T-helper 2 cell treated with Interferon-gamma antibody and Interleukin-4, amounts not matched to agents 100 ng/mL and 5 ng/mL, for 36 hours (primary cell): ENCODE measurements at regions not wholly inside any gene's neighbourhood (a gene's known extent, or its start where the extent isn't known, plus 50 kb on each side); places are given as distances from the start of the nearest gene placed in this dataset.
"Not testable (repeated sequence)": the region's sequence is repeated elsewhere in the genome, so short reads cannot be mapped to it uniquely, and the experiment has no call there.

Experiments
- intact Hi-C: fragments of 100-400 bp; cut with micrococcal nuclease; formaldehyde crosslinking; loops from one replicate; pipeline ENCODE4 v1.15.1; 2023

DNA sequence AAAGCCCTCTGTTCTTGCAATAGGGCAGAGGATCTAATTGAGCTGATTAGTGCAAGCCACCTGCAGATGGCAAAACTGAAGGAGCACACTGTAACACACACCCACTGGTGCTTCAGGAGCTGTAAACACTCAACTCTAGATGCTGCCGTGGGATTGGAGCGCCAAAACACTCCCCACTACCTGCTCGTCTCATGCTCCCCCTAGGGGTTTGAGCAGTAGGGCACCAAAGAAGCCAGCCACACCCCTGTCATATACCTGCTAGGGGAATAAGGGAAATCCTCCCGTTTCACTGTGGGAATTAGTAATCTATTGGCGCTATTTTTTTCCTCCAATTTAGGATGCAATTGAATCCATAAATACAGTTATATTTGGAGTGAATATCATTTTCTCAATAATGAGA is 360.2 kb downstream of the GLUD2 start:
- intact Hi-C loops: no loop called here

DNA sequence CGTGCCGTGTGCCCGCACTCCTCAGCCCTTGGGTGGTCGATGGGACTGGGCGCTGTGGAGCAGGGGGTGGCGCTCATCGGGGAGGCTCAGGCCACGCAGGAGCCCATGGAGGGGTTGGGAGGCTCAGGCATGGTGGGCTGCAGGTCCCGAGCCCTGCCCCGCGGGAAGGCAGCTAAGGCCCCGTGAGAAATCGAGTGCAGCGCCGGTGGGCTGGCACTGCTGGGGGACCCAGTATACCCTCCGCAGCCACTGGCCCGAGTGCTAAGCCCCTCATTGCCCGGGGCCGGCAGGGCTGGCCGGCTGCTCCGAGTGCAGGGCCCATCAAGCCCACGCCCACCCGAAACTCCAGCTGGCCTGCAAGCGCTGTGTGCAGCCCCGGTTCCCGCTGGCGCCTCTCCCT is 384.1 kb downstream of the GLUD2 start:
- intact Hi-C loops: not testable (repeated sequence)

DNA sequence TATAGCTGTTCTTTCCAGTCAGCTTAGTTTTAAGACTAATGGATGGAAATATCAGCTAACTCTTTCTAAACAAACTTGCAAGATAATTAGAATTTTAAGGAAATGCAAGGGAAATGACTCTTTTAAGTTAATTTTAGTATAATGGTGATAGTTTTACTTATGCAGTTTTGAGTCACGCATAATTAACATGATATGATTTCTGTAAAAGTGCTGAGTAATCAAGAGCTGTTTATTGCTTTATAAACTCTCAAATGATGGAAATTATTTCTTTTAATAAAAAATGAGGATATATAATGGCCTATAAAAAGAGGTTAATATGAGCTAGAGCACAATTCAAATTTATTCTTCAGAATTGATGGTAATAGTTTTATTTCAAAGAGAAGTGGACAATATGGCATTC is 385.9 kb downstream of the GLUD2 start:
- intact Hi-C loops: no loop called here

DNA sequence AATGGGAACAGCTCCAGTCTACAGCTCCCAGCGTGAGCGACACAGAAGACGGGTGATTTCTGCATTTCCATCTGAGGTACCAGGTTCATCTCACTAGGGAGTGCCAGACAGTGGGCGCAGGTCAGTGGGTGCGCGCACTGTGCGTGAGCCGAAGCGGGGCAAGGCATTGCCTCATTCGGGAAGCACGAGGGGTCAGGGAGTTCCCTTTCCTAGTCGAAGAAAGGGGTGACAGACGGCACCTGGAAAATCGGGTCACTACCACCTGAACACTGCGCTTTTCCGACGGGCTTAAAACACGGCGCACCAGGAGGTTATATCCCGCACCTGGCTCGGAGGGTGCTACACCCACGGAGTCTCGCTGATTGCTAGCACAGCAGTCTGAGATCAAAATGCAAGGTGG is 390.3 kb downstream of the GLUD2 start:
- intact Hi-C loops: not testable (repeated sequence)

DNA sequence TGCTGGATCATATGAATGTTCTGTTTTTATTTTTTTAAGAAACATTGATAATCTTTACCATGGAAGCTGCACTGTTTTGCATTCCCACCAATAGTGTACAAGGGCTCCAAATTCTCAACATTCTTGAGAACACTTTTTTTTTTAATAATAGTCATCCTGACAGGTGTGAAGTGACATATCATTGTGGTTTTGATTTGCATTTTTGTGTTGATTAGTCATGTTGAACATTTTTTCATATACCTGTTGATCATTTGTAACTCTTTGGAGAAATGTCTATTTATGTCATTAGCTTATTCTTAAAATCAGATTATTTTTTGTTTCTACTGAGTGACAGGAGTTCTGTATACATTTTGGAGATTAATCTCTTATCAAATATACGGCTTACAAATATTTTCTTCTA is 408.5 kb downstream of the GLUD2 start:
- intact Hi-C loops: no loop called here

DNA sequence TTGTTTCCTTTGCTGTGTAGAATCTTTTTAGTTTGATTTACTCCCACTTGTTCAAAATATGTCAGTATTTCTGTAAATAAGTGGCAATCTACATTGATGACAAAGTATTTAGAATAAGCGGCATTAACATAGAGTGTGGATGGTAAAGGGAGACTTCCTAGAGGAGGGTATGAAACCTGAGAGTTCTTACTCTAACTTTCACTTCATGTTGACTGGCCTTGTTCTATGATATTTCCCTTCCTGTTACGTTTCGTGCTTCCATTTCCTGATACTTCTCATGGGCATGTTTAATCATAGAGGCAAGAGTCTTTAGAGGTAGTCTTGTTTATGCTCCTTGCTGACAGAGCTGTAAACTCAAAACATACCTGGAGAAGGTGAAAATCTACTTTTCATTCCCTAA is 408.9 kb downstream of the GLUD2 start:
- intact Hi-C loops: no loop called here

DNA sequence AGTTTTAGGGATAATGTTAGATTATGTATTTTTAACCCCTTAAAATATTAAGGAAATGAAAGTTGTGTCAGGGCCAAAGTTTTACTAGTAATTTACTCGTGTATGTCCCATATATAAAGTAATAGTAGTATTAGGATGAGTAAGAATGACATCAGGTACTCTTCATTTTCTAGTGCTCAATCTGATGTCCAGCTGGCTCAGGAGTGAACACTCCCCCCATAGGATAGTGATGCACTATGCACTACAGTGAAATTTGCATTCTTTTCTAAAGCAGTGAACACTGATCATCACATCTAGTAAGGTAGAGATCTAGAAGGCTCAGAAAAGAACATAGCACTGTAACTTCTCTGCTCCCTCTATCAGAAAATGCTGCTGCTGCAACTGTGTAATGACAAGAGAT is 409.7 kb downstream of the GLUD2 start:
- intact Hi-C loops: no loop called here

DNA sequence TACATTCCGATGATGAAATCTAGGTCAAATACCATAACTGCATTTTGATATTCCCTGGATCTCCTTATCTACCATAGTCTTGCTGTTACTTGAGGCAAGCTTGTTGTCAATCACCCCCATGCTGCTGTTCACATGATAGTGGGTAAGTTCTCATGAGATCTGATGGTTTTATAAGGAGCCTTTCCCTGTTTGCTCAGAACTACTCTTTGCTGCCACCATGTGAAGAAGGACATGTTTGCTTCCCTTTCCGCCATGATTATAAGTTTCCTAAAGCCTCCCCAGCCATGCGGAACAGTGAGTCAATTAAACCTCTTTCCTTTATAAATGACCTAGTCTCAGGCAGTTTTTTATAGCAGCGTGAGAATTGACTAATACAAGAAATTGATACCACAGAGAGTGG is 432.0 kb downstream of the GLUD2 start:
- intact Hi-C loops: no loop called here

DNA sequence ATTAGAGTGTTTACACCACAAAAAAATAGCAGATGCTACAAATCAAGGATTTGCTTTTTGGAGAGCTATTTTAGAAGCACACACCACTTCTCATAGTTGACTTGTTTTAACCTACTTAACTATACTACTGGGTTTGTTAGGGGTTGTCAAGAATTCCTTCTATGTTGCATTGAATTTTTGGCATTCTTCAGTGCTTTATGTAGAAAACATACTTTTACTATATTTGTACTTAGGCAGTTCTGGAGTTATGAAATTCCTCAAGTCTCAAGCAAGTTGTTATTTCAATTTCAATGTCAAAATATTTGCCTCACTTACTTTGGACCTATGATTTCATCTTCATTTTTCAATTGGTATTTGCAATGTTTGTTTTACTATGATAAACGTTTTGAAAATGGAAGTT is 449.6 kb downstream of the GLUD2 start:
- intact Hi-C loops: no loop called here

DNA sequence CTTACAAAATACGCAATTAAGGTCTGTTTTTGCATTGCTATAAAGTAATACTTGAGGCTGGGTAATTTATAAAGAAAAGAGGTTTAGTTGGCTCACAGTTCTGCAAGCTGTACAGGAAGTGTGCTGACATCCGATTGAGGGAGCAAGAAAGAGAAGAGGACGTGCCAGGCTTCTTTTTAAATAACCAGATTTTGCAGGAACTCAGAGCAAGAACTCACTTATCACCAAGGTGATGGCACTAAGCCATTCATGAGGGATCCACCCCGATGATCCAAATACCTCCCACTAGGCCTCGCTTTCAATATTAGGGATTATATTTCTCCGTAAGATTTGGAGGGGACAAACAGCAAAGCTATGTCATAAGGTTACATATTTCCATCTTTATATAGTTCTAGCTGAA is 456.7 kb downstream of the GLUD2 start:
- intact Hi-C loops: no loop called here

DNA sequence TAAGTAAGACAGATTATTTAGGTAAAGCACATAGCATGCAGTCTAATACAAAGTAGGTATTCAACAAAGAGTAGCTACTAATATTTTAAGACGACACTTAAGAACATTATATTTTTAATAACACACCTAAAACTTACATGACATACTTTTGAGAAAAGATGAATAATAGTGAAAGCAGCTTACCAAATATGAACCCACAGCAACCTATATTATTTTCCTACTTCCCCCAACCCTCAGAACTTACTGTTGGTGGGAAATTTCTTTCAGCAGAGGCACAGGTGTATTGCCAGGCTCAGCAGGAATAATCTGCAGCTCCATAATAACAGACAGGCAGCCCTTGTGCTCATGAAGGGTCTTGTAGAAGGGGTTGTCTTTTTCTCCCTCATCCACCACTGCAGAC is 498.9 kb downstream of the GLUD2 start:
- intact Hi-C loops: no loop called here

DNA sequence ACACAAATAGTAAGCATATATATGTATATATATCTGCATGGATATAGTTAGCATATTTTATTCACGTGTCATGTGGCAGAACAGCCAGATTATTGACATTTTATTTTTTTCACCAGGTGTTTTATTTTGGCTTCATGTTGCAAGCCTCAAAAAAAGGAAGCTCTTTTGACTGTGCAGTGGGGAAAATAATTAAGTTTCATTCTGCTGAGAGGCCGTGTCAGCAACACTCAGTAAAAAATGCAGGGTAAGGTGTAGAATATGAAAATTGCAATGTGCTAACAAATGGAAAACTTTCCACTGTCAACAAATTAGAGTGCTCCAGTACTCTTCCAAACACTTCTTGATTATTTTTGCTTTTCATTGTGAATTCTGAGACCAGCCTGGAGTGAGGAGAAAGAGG is 511.5 kb downstream of the GLUD2 start:
- intact Hi-C loops: no loop called here

DNA sequence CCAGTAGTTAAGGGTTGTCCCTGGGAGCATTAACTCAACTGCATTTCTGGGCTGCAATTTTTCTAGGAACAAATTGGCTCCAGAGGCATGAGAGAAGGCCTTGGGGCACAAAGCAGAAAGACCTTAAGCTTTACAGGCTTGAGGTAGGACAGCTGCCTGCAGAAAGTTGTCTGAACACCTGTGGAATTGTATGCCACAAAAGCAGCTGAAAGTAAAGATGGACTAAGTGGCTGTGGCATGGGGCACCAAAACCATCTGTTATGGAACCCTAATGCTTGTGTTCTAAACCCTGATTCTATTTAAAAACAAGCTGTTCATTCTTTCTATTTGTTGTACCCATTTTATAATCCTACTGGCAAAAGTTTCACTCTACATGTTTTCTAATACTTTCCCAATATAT is 515.2 kb downstream of the GLUD2 start:
- intact Hi-C loops: no loop called here

DNA sequence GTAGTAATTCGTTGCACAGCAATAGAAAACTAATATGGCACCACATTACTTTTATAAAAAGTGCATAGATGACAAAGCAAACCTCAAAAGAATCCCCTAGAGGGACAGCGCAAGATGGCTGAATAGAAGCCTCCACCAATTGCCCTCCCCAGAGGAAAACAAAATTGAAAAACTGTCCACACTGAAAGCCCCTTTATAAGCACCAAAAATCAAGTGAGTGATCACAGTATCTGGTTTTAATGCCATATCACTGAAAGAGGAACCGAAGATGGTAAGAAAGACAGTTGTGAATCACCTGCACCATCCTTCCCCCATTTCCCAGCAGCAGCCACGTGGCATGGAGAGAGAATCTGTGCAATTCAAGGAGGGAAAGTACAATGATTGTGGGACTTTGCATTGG is 522.2 kb downstream of the GLUD2 start:
- intact Hi-C loops: no loop called here

DNA sequence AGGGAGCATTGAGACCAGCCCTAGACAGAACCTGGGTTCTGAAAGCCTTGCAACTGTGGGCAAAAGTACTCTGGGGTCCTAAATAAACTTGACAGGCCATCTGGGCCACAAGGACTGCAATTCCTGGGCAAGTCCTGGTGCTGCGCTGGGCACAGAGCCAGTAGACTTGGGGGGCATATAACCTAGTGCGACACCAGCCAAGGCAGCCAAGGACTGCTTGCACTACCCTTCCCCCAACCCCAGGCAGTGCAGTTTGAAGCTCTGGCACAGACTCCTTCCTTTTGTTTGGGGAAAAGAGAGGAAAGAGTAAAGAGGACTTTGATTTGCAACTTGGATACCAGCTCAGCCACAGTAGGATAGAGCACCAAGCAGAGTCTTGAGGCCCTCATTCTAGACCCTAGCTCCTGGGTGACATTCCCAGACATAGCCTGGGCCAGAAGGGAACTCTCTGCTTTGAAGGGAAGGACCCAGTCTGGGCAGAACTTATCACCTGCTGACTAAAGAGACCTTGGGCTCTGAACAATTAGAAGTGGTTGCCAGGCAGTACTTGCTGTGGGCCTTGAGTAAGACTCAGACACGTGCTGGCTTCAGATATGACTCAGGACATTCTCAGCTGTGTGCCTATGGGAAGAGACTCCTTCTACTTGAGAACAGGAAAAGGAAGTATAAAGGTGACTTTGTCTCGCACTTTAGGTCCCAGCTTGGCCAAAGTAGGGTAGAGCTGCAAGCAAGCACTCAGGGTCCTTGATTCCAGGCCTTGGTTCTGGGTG is 522.8 kb downstream of the GLUD2 start:
- intact Hi-C loops: no loop called here

DNA sequence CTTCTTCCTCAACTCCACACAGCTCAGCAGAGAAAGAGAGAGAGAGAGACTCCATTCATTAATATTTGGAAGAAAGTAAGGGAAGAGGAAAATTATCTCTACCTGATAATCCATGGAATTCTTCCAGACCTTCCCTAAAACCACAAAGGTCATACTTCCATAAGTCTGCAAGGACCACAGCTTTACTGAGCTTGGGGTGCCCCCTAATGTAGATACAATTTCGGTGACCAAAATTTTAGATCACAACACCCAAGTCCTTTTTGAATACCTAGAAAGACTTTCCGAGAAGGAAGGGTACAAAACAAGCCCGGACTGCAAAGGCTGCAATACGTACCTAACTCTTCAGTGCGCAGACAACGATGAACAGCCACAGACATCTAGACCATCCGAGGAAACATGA is 523.9 kb downstream of the GLUD2 start:
- intact Hi-C loops: no loop called here

DNA sequence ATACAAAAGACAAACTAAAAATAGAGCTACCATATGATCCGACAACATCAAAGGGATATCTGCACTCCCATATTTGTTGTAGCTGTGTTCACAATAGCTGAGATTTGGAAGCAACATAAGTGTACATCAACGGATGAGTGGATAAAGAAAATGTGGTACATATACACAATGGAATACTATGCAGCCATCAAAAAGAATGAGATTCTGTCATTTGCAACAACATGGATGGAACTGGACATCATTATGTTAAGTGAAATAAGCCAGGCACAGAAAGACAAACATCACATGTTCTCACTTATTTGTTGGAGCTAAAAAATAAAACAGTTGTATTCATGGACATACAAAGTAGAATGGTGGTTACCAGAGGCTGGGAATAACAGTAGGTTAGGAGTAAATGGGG is 527.0 kb downstream of the GLUD2 start:
- intact Hi-C loops: not testable (repeated sequence)

DNA sequence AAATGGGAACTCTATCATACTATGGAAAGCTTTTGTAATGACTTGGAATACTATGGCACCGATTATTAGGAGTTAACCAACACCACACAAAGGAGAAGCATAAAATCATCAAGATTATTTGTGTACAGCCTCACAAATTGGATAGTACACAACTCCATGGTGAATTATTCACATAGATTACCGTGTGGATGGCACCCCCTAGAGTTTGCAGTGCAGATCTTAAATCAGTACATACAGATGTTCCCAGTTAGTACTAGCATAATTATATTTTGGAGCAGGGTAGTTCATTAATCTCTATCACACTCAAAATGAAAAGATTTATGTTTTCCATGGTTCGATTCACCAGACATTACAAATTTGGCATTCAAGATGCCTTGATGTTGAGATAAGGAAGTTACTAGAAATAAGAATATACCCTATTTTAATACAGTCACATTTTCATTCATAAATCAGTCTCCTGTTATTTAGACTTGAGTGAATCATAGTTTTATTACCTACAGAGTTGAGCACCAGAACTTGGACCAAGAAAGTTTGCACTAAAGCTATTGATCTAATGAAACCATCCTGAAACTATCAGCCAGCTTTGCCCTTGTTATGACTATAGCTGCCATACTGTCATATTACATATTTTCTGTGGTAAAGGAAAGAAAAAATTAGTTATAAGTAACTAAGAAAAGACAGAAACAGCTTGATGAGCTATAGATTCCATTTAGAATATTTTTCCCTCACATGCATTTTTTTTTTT is 531.8 kb downstream of the GLUD2 start:
- intact Hi-C loops: loop anchor here (2.0 kb wide), 1 partner anchor 788 kb away; no protein-coding TSS in a partner anchor

DNA sequence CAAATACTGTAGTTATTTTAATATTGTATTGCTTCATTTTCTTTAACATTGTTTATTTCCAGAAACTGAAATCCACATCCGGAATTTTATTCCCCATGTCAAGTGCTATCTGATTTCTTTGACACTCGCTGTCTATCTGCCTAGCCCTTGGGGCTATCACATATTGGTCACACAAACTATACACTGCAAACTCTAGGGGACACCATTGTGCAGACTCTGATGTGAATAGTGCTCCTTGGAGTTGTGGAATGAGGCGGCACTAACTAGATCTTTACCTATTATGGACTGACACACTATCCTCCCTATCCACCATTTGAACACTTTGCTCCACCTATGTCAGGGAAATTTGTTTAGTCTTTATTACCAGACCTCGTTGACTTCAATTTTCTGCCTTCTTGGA is 534.5 kb downstream of the GLUD2 start:
- intact Hi-C loops: no loop called here

DNA sequence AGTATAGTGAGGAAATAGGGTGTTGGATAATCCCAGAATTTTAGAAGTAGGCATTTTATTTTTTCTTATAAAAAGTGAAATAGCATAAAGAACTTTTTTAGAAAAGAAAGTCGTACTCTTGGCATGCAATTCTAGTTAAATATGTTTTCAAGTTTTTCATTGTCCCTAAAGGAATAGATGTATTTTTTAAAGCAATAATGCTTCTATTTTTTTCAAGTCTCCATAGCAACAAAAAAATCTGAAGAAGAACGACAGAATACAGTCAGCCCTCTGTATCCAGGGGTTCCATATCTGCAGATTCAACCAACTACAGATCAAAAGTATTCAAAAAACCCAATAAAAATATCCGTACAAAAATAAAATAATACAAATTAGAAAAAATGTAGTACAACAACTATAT is 538.2 kb downstream of the GLUD2 start:
- intact Hi-C loops: no loop called here

DNA sequence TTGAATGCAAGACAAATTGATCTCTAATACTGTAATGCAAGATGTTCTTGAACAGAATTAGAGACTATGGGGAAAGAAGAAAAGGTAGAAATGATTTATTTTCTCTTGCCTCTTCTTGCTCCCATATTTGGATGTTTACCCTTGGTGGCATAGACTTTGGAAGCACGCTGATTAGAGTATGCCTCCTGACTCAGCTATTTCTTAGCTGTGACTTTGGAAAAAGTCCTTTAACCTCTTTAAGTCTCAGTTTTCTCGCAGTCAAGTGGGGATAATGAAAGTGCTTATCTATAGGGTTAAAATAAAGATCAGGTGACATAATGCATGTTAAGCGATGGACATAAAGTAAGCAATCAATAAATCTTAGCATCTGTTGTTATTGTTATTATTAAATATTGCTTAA is 545.5 kb downstream of the GLUD2 start:
- intact Hi-C loops: no loop called here

DNA sequence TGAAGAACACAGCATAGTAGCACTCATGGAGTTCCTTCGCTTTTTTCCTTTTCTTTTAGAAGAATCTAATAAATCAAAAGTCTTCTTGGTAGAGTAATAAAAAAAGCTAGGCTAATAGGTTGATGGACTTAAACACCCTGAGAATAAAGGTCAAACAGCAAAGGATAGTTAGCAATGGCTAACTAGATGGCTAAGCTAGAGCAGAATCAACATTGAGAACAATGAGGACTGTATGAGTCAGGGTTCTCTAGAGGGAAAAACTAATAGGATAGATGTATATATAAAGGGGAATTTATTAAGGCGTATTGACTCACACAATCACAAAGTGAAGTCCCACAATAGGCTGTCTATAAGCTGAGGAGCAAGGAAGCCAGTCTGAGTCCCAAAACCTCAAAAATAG is 550.9 kb downstream of the GLUD2 start:
- intact Hi-C loops: no loop called here

DNA sequence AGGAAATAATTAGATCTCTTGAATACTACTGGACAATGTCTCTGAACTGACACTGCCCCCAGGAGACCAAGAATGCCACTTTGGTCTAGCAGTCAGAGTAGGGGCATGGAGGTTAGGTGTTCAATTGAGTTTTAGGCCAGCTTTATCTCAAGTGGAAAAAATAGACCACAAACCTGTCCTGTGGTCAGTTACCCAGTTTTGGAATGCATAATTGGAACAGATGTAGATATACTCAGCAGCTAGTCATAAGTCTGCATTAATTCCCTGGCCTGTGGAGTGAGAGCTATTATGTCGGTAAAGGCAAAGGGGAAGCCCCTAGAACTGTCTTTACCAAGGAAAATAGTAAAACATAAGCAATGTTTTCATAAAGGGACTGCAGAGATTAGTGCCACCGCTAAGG is 587.7 kb downstream of the GLUD2 start:
- intact Hi-C loops: no loop called here
